K562 (cell line): ENCODE measurements at regions not wholly inside any gene's neighbourhood (a gene's known extent, or its start where the extent isn't known, plus 50 kb on each side); places are given as distances from the start of the nearest gene placed in this dataset.

Experiments
- ATAC-seq: fragments of 200-7000 bp; cut with Tn5 transposase; 3 replicates; pipeline ENCODE4 v1.9.1; 2020; ENCODE audit warnings: moderate library complexity
- BruUV-seq: library from RNA; stranded (reverse); fragments of 400-500 nt; replicated peaks from 2 replicates; lab custom pipeline; 2021; lab: Mats Ljungman, UMichigan
- CTCF ChIA-PET: fragments of 300-600 bp; formaldehyde crosslinking; extraction: SDS; loops from one replicate; lab custom pipeline; 2021; ENCODE audit warnings: low intra/inter-chr PET ratio; lab: Yijun Ruan, JAX
- POLR2A ChIA-PET: fragments of 300-600, 350-650 bp; sonication (Branson Sonifier 250); formaldehyde crosslinking; extraction: SDS; loops from one replicate; lab custom pipeline; 2021; ENCODE audit warnings: antibody characterized with exemption, inconsistent platforms; lab: Yijun Ruan, JAX
- DNase-seq, 4 experiments: peaks; one replicate each; pipeline versions ENCODE4 v3.0.0 to v3.0.0-alpha.2; 2011 to 2018; ENCODE audit warnings: low spot score in 3 of 4, mixed read lengths in 3 of 4; ENCODE audit errors: extremely low read depth in 1 of 4
- FAIRE-seq: peaks from 2 replicates; lab custom pipeline; 2011; peaks lifted over from hg19 to GRCh38; lab: Jason Lieb, UNC
- H2AFZ ChIP-seq: 2 replicates; pipeline ENCODE4 v1.6.0; 2011; ENCODE audit warnings: low read depth, low read length, control low read depth, inconsistent platforms
- H3K27ac ChIP-seq: fragments of 200-600 bp; 3 replicates; pipeline ENCODE4 v1.8.0; 2011; ENCODE audit warnings: low read depth, mild to moderate bottlenecking, control low read depth, inconsistent platforms, low read length, moderate library complexity, mixed read lengths; ENCODE audit errors: extremely low read depth
- H3K27me3 ChIP-seq, 2 experiments: fragments of 300-600 bp in 1 of 2; 2 replicates in 1 of 2; 3 replicates in 1 of 2; pipeline versions ENCODE4 v1.6.0 to v1.8.0; 2011; ENCODE audit warnings: inconsistent platforms in 2 of 2, low read length in 2 of 2, mild to moderate bottlenecking in 1 of 2, mixed read lengths in 1 of 2, moderate library complexity in 1 of 2; ENCODE audit not compliant: control insufficient read depth in 2 of 2, insufficient read depth in 2 of 2
- H3K36me3 ChIP-seq: fragments of 300-600 bp; 3 replicates; pipeline ENCODE4 v1.8.0; 2011; ENCODE audit warnings: mild to moderate bottlenecking, low read length, inconsistent platforms; ENCODE audit not compliant: control insufficient read depth, insufficient read depth
- H3K4me1 ChIP-seq, 2 experiments: fragments of 200-600 bp in 1 of 2; replicated peaks in 1 of 2; 2 replicates in 1 of 2; 3 replicates in 1 of 2; pipeline versions ENCODE4 v1.5.1 to v1.8.0; 2011; ENCODE audit warnings: inconsistent platforms in 2 of 2, low read length in 2 of 2, mild to moderate bottlenecking in 1 of 2, mixed read lengths in 1 of 2, moderate library complexity in 1 of 2; ENCODE audit not compliant: control insufficient read depth in 2 of 2, insufficient read depth in 2 of 2
- H3K4me2 ChIP-seq: 2 replicates; pipeline ENCODE4 v1.6.1; 2011; ENCODE audit warnings: low read length, control low read depth, inconsistent platforms, mixed read lengths; ENCODE audit not compliant: insufficient read depth
- H3K4me3 ChIP-seq: fragments of 200-600 bp; sonication (generic), shearing (Covaris generic); 2 replicates; pipeline ENCODE4 v1.5.1; 2016; ENCODE audit warnings: control low read depth, inconsistent platforms
- H3K79me2 ChIP-seq: fragments of 200-600 bp; 3 replicates; pipeline ENCODE4 v1.8.0; 2011; ENCODE audit warnings: low read length, inconsistent platforms; ENCODE audit not compliant: control insufficient read depth, insufficient read depth
- H3K9ac ChIP-seq, 2 experiments: 2 replicates each; pipeline versions ENCODE4 v1.6.0 to v1.6.1; 2011; ENCODE audit warnings: low read depth in 2 of 2, low read length in 2 of 2, control low read depth in 1 of 2, inconsistent platforms in 1 of 2, mild to moderate bottlenecking in 1 of 2, mixed read lengths in 1 of 2; ENCODE audit not compliant: insufficient read depth in 1 of 2
- H3K9me1 ChIP-seq: one replicate; pipeline ENCODE4 v1.6.0; 2011; ENCODE audit warnings: inconsistent platforms, mild to moderate bottlenecking, low read length, moderate library complexity; ENCODE audit not compliant: control insufficient read depth, insufficient read depth
- H3K9me3 ChIP-seq: replicated peaks from 2 replicates; pipeline ENCODE4 v1.5.1; 2011; ENCODE audit warnings: low read depth, low read length, inconsistent platforms; ENCODE audit not compliant: control insufficient read depth, insufficient read depth
- H4K20me1 ChIP-seq: replicated peaks from 2 replicates; pipeline ENCODE4 v1.6.1; 2011; ENCODE audit warnings: low read length, inconsistent platforms, mixed read lengths; ENCODE audit not compliant: control insufficient read depth, insufficient read depth
- FUS ChIP-seq: fragments of 200-400 bp; formaldehyde crosslinking; optimal IDR thresholded peaks from 2 replicates; pipeline ENCODE3; 2017; ENCODE audit warnings: low read depth, low read length
- ZNF316 ChIP-seq: fragments of 450-650 bp; IDR thresholded peaks from 2 replicates; pipeline ENCODE4 v1.6.1; 2016
- WGBS: fragments of 100-300 bp; shearing (Covaris generic); methylation state at CpG from one replicate; pipeline ENCODE4 v1.1.6; 2016; ENCODE audit warnings: low coverage, mixed read lengths; ENCODE audit not compliant: insufficient coverage; ENCODE audit errors: missing lambda C conversion rate; 5-methylcytosine and 5-hydroxymethylcytosine counted together
- in situ Hi-C: fragments of 300-500 bp; cut with MboI; formaldehyde crosslinking; loops from 4 replicates; pipeline ENCODE4 v1.15.0; 2018; ENCODE audit warnings: inconsistent platforms, mixed read lengths
- intact Hi-C: fragments of 100-400 bp; cut with micrococcal nuclease; formaldehyde crosslinking; loops from 2 replicates; pipeline ENCODE4 v1.14.2; 2022
- TF ChIP-seq, protein P1 (sequence below): sonication (generic); formaldehyde crosslinking; IDR thresholded peaks from 2 replicates; pipeline ENCODE4 v1.8.1; 2023; ENCODE audit warnings: mild to moderate bottlenecking, missing genetic modification reagents, moderate library complexity
- TF ChIP-seq, protein P2 (sequence below), 2 experiments: fragments of 450-650 bp; IDR thresholded peaks; 2 replicates each; pipeline ENCODE4 v1.6.1; 2016; ENCODE audit warnings: mild to moderate bottlenecking in 2 of 2, borderline replicate concordance in 1 of 2, low read depth in 1 of 2, moderate library complexity in 1 of 2

DNA sequence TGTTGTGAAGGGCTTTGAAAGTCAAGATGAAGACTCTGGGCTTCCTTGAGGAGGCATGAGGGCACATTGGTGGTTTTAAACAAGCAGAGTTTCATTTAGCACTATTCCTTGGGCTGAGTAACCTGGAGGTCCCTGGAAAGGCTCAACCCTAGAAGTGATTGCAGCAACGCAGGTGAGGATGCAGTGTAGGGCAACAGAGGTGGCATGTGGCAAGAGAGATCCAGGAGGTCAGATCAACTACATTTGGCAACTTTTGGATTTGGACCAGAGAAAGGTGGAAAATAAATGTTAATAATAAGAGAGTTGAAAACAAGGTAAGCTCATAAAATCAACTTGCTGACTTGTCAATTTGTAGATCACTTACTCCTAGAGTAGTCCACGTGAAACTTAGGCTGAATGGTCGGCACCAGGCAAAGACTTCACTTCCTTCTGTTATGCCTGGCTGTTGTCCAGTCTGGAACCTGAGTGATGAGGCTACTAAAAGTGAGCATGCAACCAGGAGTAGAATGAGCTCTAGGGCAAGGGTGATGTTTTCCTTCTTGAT lies 414.6 kb upstream of the ZMIZ1 start:
- H3K4me1 ChIP-seq = peaks cover 0 to 5% of the 10 kb centered on the region in 2 experiments; a peak in 1 of 5 replicates
- DNase-seq = no peak
- intact Hi-C loops = loop anchor here (10.0 kb wide), 2 partner anchors 349 to 439 kb away; no protein-coding TSS in a partner anchor
- CTCF ChIA-PET = no interaction called here
- 2% methylated on average over 3 of the region's 3 CpGs for WGBS
- TF ChIP-seq FUS (no peak), ZNF316 (peak; percentile 58)
- TF ChIP-seq, all 486 proteins: peak for 1
- BruUV-seq = no TSS peak
- no peak overlapping the region for H3K9ac ChIP-seq
- no peaks in the 10 kb centered on the region for H3K79me2 ChIP-seq
- in situ Hi-C loops = no loop called here
- H3K27me3 ChIP-seq = peaks cover 2 to 15% of the 10 kb centered on the region in 2 experiments; a peak in 4 of 5 replicates
- no peaks in the 10 kb centered on the region for H3K36me3 ChIP-seq
- no peak for ATAC-seq
- POLR2A ChIA-PET = interaction anchor here (1.0 kb wide), 1 partner anchor 28 kb away, joined by 3 read pairs; no protein-coding TSS in a partner anchor
- no peak overlapping the region for H3K4me3 ChIP-seq
- no peaks in the 10 kb centered on the region for H3K9me3 ChIP-seq
- H3K27ac ChIP-seq = no peak overlapping the region
- no peaks in the 10 kb centered on the region for H3K9me1 ChIP-seq
- H3K4me2 ChIP-seq = no peak overlapping the region
- 0 out of 2 replicates have a peak, but pooled peaks cover 5% of the 10 kb centered on the region for H4K20me1 ChIP-seq
- no peak overlapping the region for H2AFZ ChIP-seq
- FAIRE-seq = no peak

DNA sequence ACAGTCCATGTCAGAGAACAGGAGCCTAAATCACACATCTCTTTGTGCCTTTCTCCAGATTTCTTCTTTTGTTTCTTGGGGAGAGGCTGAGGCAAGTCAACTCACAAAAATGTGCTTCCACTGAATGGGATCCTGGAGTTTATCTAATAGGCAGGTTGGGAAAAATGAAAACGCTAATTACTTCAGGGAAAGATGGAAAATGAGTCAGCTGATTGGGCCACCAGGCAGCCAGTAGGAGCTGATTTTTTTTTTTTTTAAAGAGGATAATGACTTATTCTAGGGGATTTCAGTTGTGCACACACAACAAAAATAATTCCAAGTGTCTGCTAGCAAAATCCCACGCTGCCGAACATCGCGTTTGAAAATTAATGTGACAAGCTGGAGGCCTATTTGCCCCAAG lies 412.8 kb upstream of the ZMIZ1 start:
- POLR2A ChIA-PET = interaction anchor here (0.7 kb wide), 2 partner anchors 19 to 599 kb away, joined by 3 to 4 read pairs; no protein-coding TSS in a partner anchor
- Histone ChIP-seq H3K27me3 (peaks cover 2 to 15% of the 10 kb centered on the region in 2 experiments; a peak in 3 of 5 replicates), H3K9me3 (no peaks in the 10 kb centered on the region), H3K36me3 (no peaks in the 10 kb centered on the region), H3K9me1 (no peaks in the 10 kb centered on the region), H4K20me1 (0 out of 2 replicates have a peak, but pooled peaks cover 5% of the 10 kb centered on the region), H3K4me3 (no peak overlapping the region), H3K27ac (no peak overlapping the region), H3K79me2 (no peaks in the 10 kb centered on the region), H2AFZ (no peak overlapping the region), H3K4me1 (peaks cover 0 to 5% of the 10 kb centered on the region in 2 experiments; a peak in 1 of 5 replicates), H3K9ac (no peak overlapping the region), H3K4me2 (no peak overlapping the region)
- ATAC-seq = no peak
- no peak for FAIRE-seq
- no TSS peak for BruUV-seq
- 0% methylated on average over 5 of the region's 5 CpGs for WGBS
- no peak for DNase-seq
- in situ Hi-C loops (no loop called here), intact Hi-C loops (loop anchor here (5.0 to 10.0 kb wide), 4 partner anchors 229 to 609 kb away; no protein-coding TSS in a partner anchor)
- CTCF ChIA-PET = no interaction called here
- TF ChIP-seq, protein P1, sequence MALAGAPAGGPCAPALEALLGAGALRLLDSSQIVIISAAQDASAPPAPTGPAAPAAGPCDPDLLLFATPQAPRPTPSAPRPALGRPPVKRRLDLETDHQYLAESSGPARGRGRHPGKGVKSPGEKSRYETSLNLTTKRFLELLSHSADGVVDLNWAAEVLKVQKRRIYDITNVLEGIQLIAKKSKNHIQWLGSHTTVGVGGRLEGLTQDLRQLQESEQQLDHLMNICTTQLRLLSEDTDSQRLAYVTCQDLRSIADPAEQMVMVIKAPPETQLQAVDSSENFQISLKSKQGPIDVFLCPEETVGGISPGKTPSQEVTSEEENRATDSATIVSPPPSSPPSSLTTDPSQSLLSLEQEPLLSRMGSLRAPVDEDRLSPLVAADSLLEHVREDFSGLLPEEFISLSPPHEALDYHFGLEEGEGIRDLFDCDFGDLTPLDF = no peak
- TF ChIP-seq, protein P2, sequence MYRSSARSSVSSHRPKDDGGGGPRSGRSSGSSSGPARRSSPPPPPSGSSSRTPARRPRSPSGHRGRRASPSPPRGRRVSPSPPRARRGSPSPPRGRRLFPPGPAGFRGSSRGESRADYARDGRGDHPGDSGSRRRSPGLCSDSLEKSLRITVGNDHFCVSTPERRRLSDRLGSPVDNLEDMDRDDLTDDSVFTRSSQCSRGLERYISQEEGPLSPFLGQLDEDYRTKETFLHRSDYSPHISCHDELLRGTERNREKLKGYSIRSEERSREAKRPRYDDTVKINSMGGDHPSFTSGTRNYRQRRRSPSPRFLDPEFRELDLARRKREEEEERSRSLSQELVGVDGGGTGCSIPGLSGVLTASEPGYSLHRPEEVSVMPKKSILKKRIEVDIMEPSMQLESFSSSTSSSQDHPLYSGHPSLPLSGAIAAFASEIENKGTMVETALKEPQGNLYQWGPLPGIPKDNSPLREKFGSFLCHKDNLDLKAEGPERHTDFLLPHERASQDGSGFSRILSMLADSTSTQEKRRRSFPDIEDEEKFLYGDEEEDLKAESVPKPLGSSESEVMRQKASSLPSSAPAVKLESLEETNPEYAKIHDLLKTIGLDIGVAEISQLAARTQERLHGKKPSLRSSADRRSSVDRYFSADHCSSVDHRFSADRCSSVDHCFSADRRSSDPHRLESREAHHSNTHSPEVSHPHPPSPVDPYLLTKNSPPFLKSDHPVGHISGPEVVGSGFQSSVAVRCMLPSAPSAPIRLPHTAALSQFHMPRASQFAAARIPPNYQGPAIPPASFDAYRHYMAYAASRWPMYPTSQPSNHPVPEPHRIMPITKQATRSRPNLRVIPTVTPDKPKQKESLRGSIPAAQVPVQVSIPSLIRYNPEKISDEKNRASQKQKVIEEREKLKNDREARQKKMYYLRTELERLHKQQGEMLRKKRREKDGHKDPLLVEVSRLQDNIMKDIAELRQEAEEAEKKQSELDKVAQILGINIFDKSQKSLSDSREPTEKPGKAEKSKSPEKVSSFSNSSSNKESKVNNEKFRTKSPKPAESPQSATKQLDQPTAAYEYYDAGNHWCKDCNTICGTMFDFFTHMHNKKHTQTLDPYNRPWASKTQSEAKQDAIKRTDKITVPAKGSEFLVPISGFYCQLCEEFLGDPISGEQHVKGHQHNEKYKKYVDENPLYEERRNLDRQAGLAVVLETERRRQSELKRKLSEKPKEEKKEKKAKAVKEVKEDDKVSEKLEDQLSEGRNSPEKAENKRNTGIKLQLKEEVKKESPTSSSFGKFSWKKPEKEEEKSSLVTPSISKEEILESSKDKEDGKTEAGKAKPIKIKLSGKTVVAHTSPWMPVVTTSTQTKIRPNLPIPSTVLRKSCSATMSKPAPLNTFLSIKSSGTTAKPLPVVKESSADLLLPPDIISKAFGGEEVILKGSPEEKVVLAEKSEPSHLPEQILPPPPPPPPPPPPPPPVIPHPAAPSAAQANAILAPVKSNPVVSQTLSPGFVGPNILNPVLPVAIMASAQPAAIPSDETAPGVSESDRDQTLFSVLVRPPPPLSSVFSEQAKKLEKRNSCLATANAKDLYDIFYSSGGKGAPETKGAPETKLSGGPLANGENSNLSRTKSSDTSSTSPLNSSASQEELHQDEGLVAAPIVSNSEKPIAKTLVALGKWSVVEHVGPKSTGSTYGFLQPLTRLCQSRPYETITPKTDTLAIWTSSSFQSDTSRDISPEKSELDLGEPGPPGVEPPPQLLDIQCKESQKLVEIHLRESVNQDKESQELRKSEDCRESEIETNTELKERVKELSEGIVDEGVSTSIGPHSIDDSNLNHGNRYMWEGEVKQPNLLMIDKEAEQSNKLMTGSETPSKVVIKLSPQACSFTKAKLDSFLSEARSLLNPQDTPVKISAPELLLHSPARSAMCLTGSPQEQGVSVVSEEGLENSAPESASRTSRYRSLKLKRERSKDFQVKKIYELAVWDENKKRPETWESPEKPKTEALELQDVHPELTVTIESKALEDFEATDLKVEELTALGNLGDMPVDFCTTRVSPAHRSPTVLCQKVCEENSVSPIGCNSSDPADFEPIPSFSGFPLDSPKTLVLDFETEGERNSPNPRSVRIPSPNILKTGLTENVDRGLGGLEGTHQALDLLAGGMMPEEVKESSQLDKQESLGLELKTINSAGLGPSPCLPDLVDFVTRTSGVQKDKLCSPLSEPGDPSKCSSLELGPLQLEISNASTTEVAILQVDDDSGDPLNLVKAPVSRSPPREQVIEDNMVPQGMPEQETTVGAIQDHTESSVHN (IDR thresholded peaks at IDR 0.05; ENCODE audit: borderline replicate concordance in 1 of 2, low read depth in 1 of 2) = no peak
